Caco-2 (cell line): ENCODE measurements at regions not wholly inside any gene's neighbourhood (a gene's known extent, or its start where the extent isn't known, plus 50 kb on each side); places are given as distances from the start of the nearest gene placed in this dataset.

Experiments used
- BruUV-seq: library from RNA; stranded (reverse); fragments of 400-500 nt; replicated peaks from 2 replicates; lab custom pipeline; 2021; lab: Mats Ljungman, UMichigan
- CTCF ChIA-PET: fragments of 300-600 bp; sonication (Branson Sonifier 250); formaldehyde crosslinking; loops from one replicate; lab custom pipeline; 2022; ENCODE audit warnings: antibody characterized with exemption; lab: Charles Lee
- POLR2A ChIA-PET: fragments of 300-600 bp; sonication (Branson Sonifier 250); formaldehyde crosslinking; loops from one replicate; lab custom pipeline; 2022; ENCODE audit warnings: antibody characterized with exemption; lab: Charles Lee
- DNase-seq, 2 experiments: peaks; one replicate each; pipeline versions ENCODE4 v3.0.0 to v3.0.0-alpha.2; 2020 to 2022
- H3K27me3 ChIP-seq: replicated peaks from 2 replicates; pipeline ENCODE4 v1.6.0; 2011; ENCODE audit warnings: low read length; ENCODE audit not compliant: control insufficient read depth, insufficient read depth
- H3K36me3 ChIP-seq: 2 replicates; pipeline ENCODE4 v1.5.1; 2011; ENCODE audit warnings: low read length; ENCODE audit not compliant: control insufficient read depth, insufficient read depth
- H3K4me1 ChIP-seq: fragments of 250-450 bp; sonication (Bioruptor Pico); 2 replicates; pipeline ENCODE4 v1.5.1; 2020; ENCODE audit warnings: mild to moderate bottlenecking
- H3K4me3 ChIP-seq: 2 replicates; pipeline ENCODE4 v1.5.1; 2011; ENCODE audit warnings: low read depth, mild to moderate bottlenecking, control low read depth, low read length
- H3K9me3 ChIP-seq: fragments of 250-450 bp; sonication (Bioruptor Pico); 2 replicates; pipeline ENCODE4 v1.5.1; 2020; ENCODE audit warnings: mild to moderate bottlenecking, moderate library complexity
- H3K27ac Mint-ChIP-seq: one replicate; pipeline ENCODE4 v1.8.0; 2022; ENCODE audit warnings: mixed read lengths; ENCODE audit not compliant: unreplicated experiment
- H3K27me3 Mint-ChIP-seq: one replicate; pipeline ENCODE4 v1.8.0; 2022; ENCODE audit warnings: mixed read lengths; ENCODE audit not compliant: insufficient read depth, unreplicated experiment
- H3K36me3 Mint-ChIP-seq: one replicate; pipeline ENCODE4 v1.8.0; 2022; ENCODE audit warnings: mild to moderate bottlenecking, mixed read lengths; ENCODE audit not compliant: insufficient read depth, unreplicated experiment
- H3K4me1 Mint-ChIP-seq: one replicate; pipeline ENCODE4 v1.8.0; 2022; ENCODE audit warnings: low read depth, mixed read lengths; ENCODE audit not compliant: unreplicated experiment
- H3K4me3 Mint-ChIP-seq: one replicate; pipeline ENCODE4 v1.8.0; 2022; ENCODE audit warnings: mild to moderate bottlenecking, moderate library complexity, mixed read lengths; ENCODE audit not compliant: unreplicated experiment
- H3K9me3 Mint-ChIP-seq: one replicate; pipeline ENCODE4 v1.8.0; 2022; ENCODE audit warnings: mixed read lengths; ENCODE audit not compliant: unreplicated experiment
- CTCF ChIP-seq, 2 experiments: fragments of 200-600 bp in 1 of 2; IDR thresholded peaks; 1 replicate in 1 of 2; 2 replicates in 1 of 2; pipeline versions ENCODE4 v1.5.1 to v1.8.0; 2011 to 2022; ENCODE audit warnings: antibody characterized with exemption in 1 of 2, control low read depth in 1 of 2, inconsistent platforms in 1 of 2, low read depth in 1 of 2, low read length in 1 of 2, mild to moderate bottlenecking in 1 of 2, moderate library complexity in 1 of 2; ENCODE audit not compliant: insufficient read depth in 1 of 2, severe bottlenecking in 1 of 2, unreplicated experiment in 1 of 2
- intact Hi-C: fragments of 100-400 bp; cut with micrococcal nuclease; formaldehyde crosslinking; loops from one replicate; pipeline ENCODE4 v1.10.0; 2022; ENCODE audit not compliant: unreplicated experiment

- Mint-ChIP-seq H3K4me1 (no peaks in the 10 kb centered on the region), H3K9me3 (no peaks in the 10 kb centered on the region), H3K36me3 (no peaks in the 10 kb centered on the region), H3K27me3 (no peaks in the 10 kb centered on the region), H3K27ac (no peak overlapping the region), H3K4me3 (no peak overlapping the region)
- no peaks in the 10 kb centered on the region for H3K4me1 ChIP-seq
- H3K36me3 ChIP-seq = no peaks in the 10 kb centered on the region
- intact Hi-C loops = no loop called here
- ChIA-PET POLR2A (no interaction called here), CTCF (no interaction called here)
- DNase-seq = no peak
- no peaks in the 10 kb centered on the region; the same call in 1 of the 2 replicates for H3K27me3 ChIP-seq
- H3K9me3 ChIP-seq = no peaks in the 10 kb centered on the region
- BruUV-seq = no TSS peak
- no peak overlapping the region for H3K4me3 ChIP-seq
- no peak for TF ChIP-seq CTCF (IDR thresholded peaks at IDR 0.05; ENCODE audit: insufficient read depth in 1 of 2, low read depth in 1 of 2, low read length in 1 of 2, severe bottlenecking in 1 of 2, unreplicated experiment in 1 of 2)
Observed at GRCh38 chr16:86671486-86672178, 93.3 kb downstream of the FOXL1 start.

- H3K4me3 Mint-ChIP-seq = no peak overlapping the region
- Histone ChIP-seq H3K36me3 (no peaks in the 10 kb centered on the region), H3K27me3 (no peaks in the 10 kb centered on the region; the same call in 1 of the 2 replicates), H3K4me3 (no peak overlapping the region), H3K4me1 (no peaks in the 10 kb centered on the region), H3K9me3 (no peaks in the 10 kb centered on the region)
- no peaks in the 10 kb centered on the region for H3K9me3 Mint-ChIP-seq
- H3K36me3 Mint-ChIP-seq = no peaks in the 10 kb centered on the region
- CTCF ChIA-PET = no interaction called here
- POLR2A ChIA-PET = no interaction called here
- intact Hi-C loops = no loop called here
- TF ChIP-seq CTCF (IDR thresholded peaks at IDR 0.05; ENCODE audit: insufficient read depth in 1 of 2, low read depth in 1 of 2, low read length in 1 of 2, severe bottlenecking in 1 of 2, unreplicated experiment in 1 of 2) = no peak
- H3K27me3 Mint-ChIP-seq = no peaks in the 10 kb centered on the region
- BruUV-seq = no TSS peak
- H3K4me1 Mint-ChIP-seq = no peaks in the 10 kb centered on the region
- no peak overlapping the region for H3K27ac Mint-ChIP-seq
- DNase-seq = no peak
Observed at GRCh38 chr16:86672179-86672863, 94.0 kb downstream of the FOXL1 start.

- Histone ChIP-seq H3K9me3 (no peaks in the 10 kb centered on the region), H3K4me3 (no peak overlapping the region), H3K4me1 (no peaks in the 10 kb centered on the region), H3K36me3 (no peaks in the 10 kb centered on the region), H3K27me3 (no peaks in the 10 kb centered on the region; the same call in 1 of the 2 replicates)
- H3K27me3 Mint-ChIP-seq = no peaks in the 10 kb centered on the region
- TF ChIP-seq CTCF (IDR thresholded peaks at IDR 0.05; ENCODE audit: insufficient read depth in 1 of 2, low read depth in 1 of 2, low read length in 1 of 2, severe bottlenecking in 1 of 2, unreplicated experiment in 1 of 2) = no peak
- no peak overlapping the region for H3K27ac Mint-ChIP-seq
- no peaks in the 10 kb centered on the region for H3K36me3 Mint-ChIP-seq
- intact Hi-C loops = no loop called here
- ChIA-PET CTCF (no interaction called here), POLR2A (no interaction called here)
- no peaks in the 10 kb centered on the region for H3K9me3 Mint-ChIP-seq
- DNase-seq = no peak
- no peaks in the 10 kb centered on the region for H3K4me1 Mint-ChIP-seq
- no peak overlapping the region for H3K4me3 Mint-ChIP-seq
- no TSS peak for BruUV-seq
Observed at GRCh38 chr16:86673090-86673955, 95.0 kb downstream of the FOXL1 start.
